ENCODE measurements at regions not wholly inside any gene's neighbourhood (a gene's known extent, or its start where the extent isn't known, plus 50 kb on each side); places are given as distances from the start of the nearest gene placed in this dataset.
"Not testable (repeated sequence)": the region's sequence is repeated elsewhere in the genome, so short reads cannot be mapped to it uniquely, and the experiment has no call there.

DNA sequence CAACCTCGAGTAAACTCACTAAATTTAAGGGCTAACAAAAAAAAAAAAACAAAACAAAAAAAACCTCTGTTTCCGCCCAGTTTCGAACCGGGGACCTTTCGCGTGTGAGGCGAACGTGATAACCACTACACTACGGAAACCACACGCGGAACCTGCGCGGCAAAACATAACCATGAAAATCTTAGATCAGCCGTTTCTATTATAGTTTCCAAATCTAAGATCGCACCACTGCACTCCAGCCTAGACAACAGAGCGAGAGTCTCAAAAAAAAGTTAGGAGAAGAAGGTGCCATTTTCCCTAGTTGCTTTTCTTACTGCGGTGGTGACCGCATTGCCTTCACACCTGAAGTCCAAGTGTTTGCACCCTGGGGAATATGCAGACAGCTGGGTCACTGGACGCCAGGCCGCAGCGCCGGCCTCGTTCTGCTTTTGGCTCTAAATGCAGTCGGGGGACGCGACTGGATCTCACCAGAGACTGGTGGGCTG, 167.8 kb downstream of the FAM72C start:
- TF ChIP-seq TARDBP (IDR thresholded peaks at IDR 0.05); FOXA1 (IDR thresholded peaks at IDR 0.05); ZNF384 (IDR thresholded peaks at IDR 0.05); SUZ12 (IDR thresholded peaks at IDR 0.05); L3MBTL2 (conservative IDR thresholded peaks at IDR 0.05); FOXK2 (IDR thresholded peaks at IDR 0.05); NFRKB (IDR thresholded peaks at IDR 0.05): not testable (repeated sequence)
- TF ChIP-seq, protein P1, sequence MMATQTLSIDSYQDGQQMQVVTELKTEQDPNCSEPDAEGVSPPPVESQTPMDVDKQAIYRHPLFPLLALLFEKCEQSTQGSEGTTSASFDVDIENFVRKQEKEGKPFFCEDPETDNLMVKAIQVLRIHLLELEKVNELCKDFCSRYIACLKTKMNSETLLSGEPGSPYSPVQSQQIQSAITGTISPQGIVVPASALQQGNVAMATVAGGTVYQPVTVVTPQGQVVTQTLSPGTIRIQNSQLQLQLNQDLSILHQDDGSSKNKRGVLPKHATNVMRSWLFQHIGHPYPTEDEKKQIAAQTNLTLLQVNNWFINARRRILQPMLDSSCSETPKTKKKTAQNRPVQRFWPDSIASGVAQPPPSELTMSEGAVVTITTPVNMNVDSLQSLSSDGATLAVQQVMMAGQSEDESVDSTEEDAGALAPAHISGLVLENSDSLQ (IDR thresholded peaks at IDR 0.05), result not testable (repeated sequence)
